ENCODE measurements at regions not wholly inside any gene's neighbourhood (a gene's known extent, or its start where the extent isn't known, plus 50 kb on each side); places are given as distances from the start of the nearest gene placed in this dataset.

GRCh38 chr5:109597893-109598292, 91.8 kb upstream of the MAN2A1 start:
- Mint-ChIP-seq H3K9me3 (no peaks in the 10 kb centered on the region), H3K4me1 (ENCODE audit: low read depth) (no peaks in the 10 kb centered on the region), H3K4me3 (no peak overlapping the region), H3K27ac (no peak overlapping the region), H3K27me3 (no peaks in the 10 kb centered on the region), H3K36me3 (ENCODE audit: low read depth) (no peaks in the 10 kb centered on the region)
- intact Hi-C loops (cut with micrococcal nuclease) = no loop called here

- Mint-ChIP-seq H3K4me3 (no peak overlapping the region), H3K36me3 (ENCODE audit: low read depth) (no peaks in the 10 kb centered on the region), H3K27ac (no peak overlapping the region), H3K4me1 (ENCODE audit: low read depth) (no peaks in the 10 kb centered on the region), H3K9me3 (no peaks in the 10 kb centered on the region), H3K27me3 (peaks cover 1% of the 10 kb centered on the region)
- intact Hi-C loops (cut with micrococcal nuclease) = no loop called here
Measured at GRCh38 chr5:109594217-109594616, 95.5 kb upstream of the MAN2A1 start.

GRCh38 chr5:109590799-109591198, 98.9 kb upstream of the MAN2A1 start:
- H3K9me3 Mint-ChIP-seq = no peaks in the 10 kb centered on the region

GRCh38 chr5:109589986-109590385, 99.7 kb upstream of the MAN2A1 start:
- H3K9me3 Mint-ChIP-seq = no peaks in the 10 kb centered on the region
- no peaks in the 10 kb centered on the region for H3K36me3 Mint-ChIP-seq (ENCODE audit: low read depth)
- intact Hi-C loops (cut with micrococcal nuclease) = no loop called here
- no peaks in the 10 kb centered on the region for H3K4me1 Mint-ChIP-seq (ENCODE audit: low read depth)
- peaks cover 1% of the 10 kb centered on the region for H3K27me3 Mint-ChIP-seq
- no peak overlapping the region for H3K27ac Mint-ChIP-seq
- no peak overlapping the region for H3K4me3 Mint-ChIP-seq

More at GRCh38 chr5:109590799-109591198, 98.9 kb upstream of the MAN2A1 start:
- H3K36me3 Mint-ChIP-seq (ENCODE audit: low read depth) = no peaks in the 10 kb centered on the region
- intact Hi-C loops (cut with micrococcal nuclease) = no loop called here
- H3K27me3 Mint-ChIP-seq = peaks cover 1% of the 10 kb centered on the region
- H3K4me3 Mint-ChIP-seq = no peak overlapping the region
- no peak overlapping the region for H3K27ac Mint-ChIP-seq
- no peaks in the 10 kb centered on the region for H3K4me1 Mint-ChIP-seq (ENCODE audit: low read depth)

- intact Hi-C loops (cut with micrococcal nuclease) = no loop called here
- H3K4me1 Mint-ChIP-seq (ENCODE audit: low read depth) = no peaks in the 10 kb centered on the region
- H3K9me3 Mint-ChIP-seq = no peaks in the 10 kb centered on the region
- no peak overlapping the region for H3K4me3 Mint-ChIP-seq
- H3K27ac Mint-ChIP-seq = no peak overlapping the region
- no peaks in the 10 kb centered on the region for H3K36me3 Mint-ChIP-seq (ENCODE audit: low read depth)
- H3K27me3 Mint-ChIP-seq = peaks cover 1% of the 10 kb centered on the region
Measured at GRCh38 chr5:109589239-109589638, 100.5 kb upstream of the MAN2A1 start.

- no peaks in the 10 kb centered on the region for H3K4me1 Mint-ChIP-seq (ENCODE audit: low read depth)
- no peaks in the 10 kb centered on the region for H3K9me3 Mint-ChIP-seq
- intact Hi-C loops (cut with micrococcal nuclease) = no loop called here
- H3K36me3 Mint-ChIP-seq (ENCODE audit: low read depth) = no peaks in the 10 kb centered on the region
- peaks cover 1% of the 10 kb centered on the region for H3K27me3 Mint-ChIP-seq
- H3K27ac Mint-ChIP-seq = no peak overlapping the region
- no peak overlapping the region for H3K4me3 Mint-ChIP-seq
Measured at GRCh38 chr5:109588281-109589035, 101.3 kb upstream of the MAN2A1 start.

GRCh38 chr5:109584986-109585599, 104.6 kb upstream of the MAN2A1 start:
- H3K36me3 Mint-ChIP-seq (ENCODE audit: low read depth) = no peaks in the 10 kb centered on the region
- H3K4me1 Mint-ChIP-seq (ENCODE audit: low read depth) = no peaks in the 10 kb centered on the region
- H3K9me3 Mint-ChIP-seq = no peaks in the 10 kb centered on the region
- intact Hi-C loops (cut with micrococcal nuclease) = no loop called here
- no peak overlapping the region for H3K4me3 Mint-ChIP-seq
- H3K27me3 Mint-ChIP-seq = no peaks in the 10 kb centered on the region
- no peak overlapping the region for H3K27ac Mint-ChIP-seq

GRCh38 chr5:109580225-109580624, 109.5 kb upstream of the MAN2A1 start:
- intact Hi-C loops (cut with micrococcal nuclease) = no loop called here
- no peaks in the 10 kb centered on the region for H3K27me3 Mint-ChIP-seq
- H3K4me1 Mint-ChIP-seq (ENCODE audit: low read depth) = no peaks in the 10 kb centered on the region
- H3K36me3 Mint-ChIP-seq (ENCODE audit: low read depth) = no peaks in the 10 kb centered on the region
- no peak overlapping the region for H3K4me3 Mint-ChIP-seq
- H3K9me3 Mint-ChIP-seq = no peaks in the 10 kb centered on the region
- no peak overlapping the region for H3K27ac Mint-ChIP-seq

GRCh38 chr5:109575506-109575905, 114.2 kb upstream of the MAN2A1 start:
- Mint-ChIP-seq H3K4me3 (no peak overlapping the region), H3K4me1 (ENCODE audit: low read depth) (no peaks in the 10 kb centered on the region), H3K36me3 (ENCODE audit: low read depth) (no peaks in the 10 kb centered on the region), H3K27me3 (no peaks in the 10 kb centered on the region), H3K27ac (no peak overlapping the region), H3K9me3 (no peaks in the 10 kb centered on the region)
- intact Hi-C loops (cut with micrococcal nuclease) = no loop called here

- intact Hi-C loops (cut with micrococcal nuclease) = no loop called here
- H3K27me3 Mint-ChIP-seq = no peaks in the 10 kb centered on the region
- H3K9me3 Mint-ChIP-seq = no peaks in the 10 kb centered on the region
- no peaks in the 10 kb centered on the region for H3K36me3 Mint-ChIP-seq (ENCODE audit: low read depth)
- no peak overlapping the region for H3K4me3 Mint-ChIP-seq
- no peaks in the 10 kb centered on the region for H3K4me1 Mint-ChIP-seq (ENCODE audit: low read depth)
- no peak overlapping the region for H3K27ac Mint-ChIP-seq
Measured at GRCh38 chr5:109574985-109575384, 114.7 kb upstream of the MAN2A1 start.

GRCh38 chr5:109573766-109574165, 116.0 kb upstream of the MAN2A1 start:
- Mint-ChIP-seq H3K9me3 (no peaks in the 10 kb centered on the region), H3K27ac (no peak overlapping the region), H3K4me1 (ENCODE audit: low read depth) (no peaks in the 10 kb centered on the region), H3K4me3 (no peak overlapping the region), H3K27me3 (no peaks in the 10 kb centered on the region), H3K36me3 (ENCODE audit: low read depth) (no peaks in the 10 kb centered on the region)
- intact Hi-C loops (cut with micrococcal nuclease) = no loop called here

GRCh38 chr5:109573256-109573655, 116.5 kb upstream of the MAN2A1 start:
- no peaks in the 10 kb centered on the region for H3K27me3 Mint-ChIP-seq
- H3K4me3 Mint-ChIP-seq = no peak overlapping the region
- intact Hi-C loops (cut with micrococcal nuclease) = no loop called here
- no peaks in the 10 kb centered on the region for H3K9me3 Mint-ChIP-seq
- no peak overlapping the region for H3K27ac Mint-ChIP-seq
- H3K36me3 Mint-ChIP-seq (ENCODE audit: low read depth) = no peaks in the 10 kb centered on the region
- H3K4me1 Mint-ChIP-seq (ENCODE audit: low read depth) = no peaks in the 10 kb centered on the region

- Mint-ChIP-seq H3K4me1 (ENCODE audit: low read depth) (no peaks in the 10 kb centered on the region), H3K27ac (no peak overlapping the region), H3K27me3 (no peaks in the 10 kb centered on the region), H3K36me3 (ENCODE audit: low read depth) (no peaks in the 10 kb centered on the region), H3K9me3 (no peaks in the 10 kb centered on the region), H3K4me3 (no peak overlapping the region)
- intact Hi-C loops (cut with micrococcal nuclease) = no loop called here
Measured at GRCh38 chr5:109571785-109572184, 117.9 kb upstream of the MAN2A1 start.

GRCh38 chr5:109570362-109570874, 119.3 kb upstream of the MAN2A1 start:
- no peak overlapping the region for H3K27ac Mint-ChIP-seq
- no peak overlapping the region for H3K4me3 Mint-ChIP-seq
- intact Hi-C loops (cut with micrococcal nuclease) = no loop called here
- no peaks in the 10 kb centered on the region for H3K9me3 Mint-ChIP-seq
- H3K27me3 Mint-ChIP-seq = no peaks in the 10 kb centered on the region
- H3K4me1 Mint-ChIP-seq (ENCODE audit: low read depth) = no peaks in the 10 kb centered on the region
- H3K36me3 Mint-ChIP-seq (ENCODE audit: low read depth) = no peaks in the 10 kb centered on the region

Data from dendritic cell treated with granulocyte-macrophage colony-stimulating factor and Interleukin-4, amounts not matched to agents 40 ng/mL and 50 ng/mL, for 4 days (primary cell).